ENCODE measurements at regions not wholly inside any gene's neighbourhood (a gene's known extent, or its start where the extent isn't known, plus 50 kb on each side); places are given as distances from the start of the nearest gene placed in this dataset.

GRCh38 chr11:128342511-128343134, 244.7 kb downstream of the ETS1 start:
- Histone ChIP-seq H3K4me3 (ENCODE audit: low read length) (no peak overlapping the region), H2AFZ (ENCODE audit: low read depth, low read length) (peak overlapping the region; percentile 81)

GRCh38 chr11:128341280-128342248, 245.8 kb downstream of the ETS1 start:
- Histone ChIP-seq H3K9me3 (ENCODE audit: insufficient read depth, low read length) (no peaks in the 10 kb centered on the region), H3K27me3 (ENCODE audit: low read depth, low read length) (no peaks in the 10 kb centered on the region), H3K4me2 (ENCODE audit: low read length) (peak overlapping the region; percentile 25; the same call in 1 of the 2 replicates), H3K4me3 (ENCODE audit: low read length) (no peak overlapping the region), H3K79me2 (ENCODE audit: low read length) (no peaks in the 10 kb centered on the region), H3K4me1 (ENCODE audit: low read length) (peaks cover 29% of the 10 kb centered on the region), H3K9ac (ENCODE audit: low read length) (no peak overlapping the region), H3K36me3 (replicated peaks; ENCODE audit: low read depth, low read length) (no peaks in the 10 kb centered on the region), H2AFZ (ENCODE audit: low read depth, low read length) (peak overlapping the region; percentile 44; the same call in 1 of the 2 replicates), H4K20me1 (ENCODE audit: insufficient read depth, low read length) (no peaks in the 10 kb centered on the region), H3K27ac (ENCODE audit: low read length) (no peak overlapping the region)
- TF ChIP-seq CTCF (IDR thresholded peaks at IDR 0.05; ENCODE audit: low read depth, low read length) (no peak), EZH2phosphoT487 (IDR thresholded peaks at IDR 0.05; ENCODE audit: low read depth) (no peak)

More at GRCh38 chr11:128342511-128343134, 244.7 kb downstream of the ETS1 start:
- Histone ChIP-seq H3K4me2 (ENCODE audit: low read length) (peak overlapping the region; percentile 55), H3K27me3 (ENCODE audit: low read depth, low read length) (no peaks in the 10 kb centered on the region), H4K20me1 (ENCODE audit: insufficient read depth, low read length) (no peaks in the 10 kb centered on the region), H3K27ac (ENCODE audit: low read length) (peak overlapping the region; percentile 55), H3K36me3 (replicated peaks; ENCODE audit: low read depth, low read length) (no peaks in the 10 kb centered on the region), H3K9ac (ENCODE audit: low read length) (peak overlapping the region; percentile 42), H3K9me3 (ENCODE audit: insufficient read depth, low read length) (no peaks in the 10 kb centered on the region), H3K79me2 (ENCODE audit: low read length) (no peaks in the 10 kb centered on the region), H3K4me1 (ENCODE audit: low read length) (peaks cover 29% of the 10 kb centered on the region)
- no peak for TF ChIP-seq EZH2phosphoT487 (IDR thresholded peaks at IDR 0.05; ENCODE audit: low read depth)
- no peak for TF ChIP-seq CTCF (IDR thresholded peaks at IDR 0.05; ENCODE audit: low read depth, low read length)

GRCh38 chr11:128339792-128340191, 247.6 kb downstream of the ETS1 start:
- H3K79me2 ChIP-seq (ENCODE audit: low read length), result no peaks in the 10 kb centered on the region
- no peak overlapping the region for H3K27ac ChIP-seq (ENCODE audit: low read length)
- H3K27me3 ChIP-seq (ENCODE audit: low read depth, low read length), result no peaks in the 10 kb centered on the region
- TF ChIP-seq CTCF (IDR thresholded peaks at IDR 0.05; ENCODE audit: low read depth, low read length), result no peak
- TF ChIP-seq EZH2phosphoT487 (IDR thresholded peaks at IDR 0.05; ENCODE audit: low read depth), result no peak
- no peak overlapping the region for H3K4me2 ChIP-seq (ENCODE audit: low read length)
- H3K4me1 ChIP-seq (ENCODE audit: low read length), result peaks cover 29% of the 10 kb centered on the region
- H4K20me1 ChIP-seq (ENCODE audit: insufficient read depth, low read length), result no peaks in the 10 kb centered on the region
- no peak overlapping the region for H2AFZ ChIP-seq (ENCODE audit: low read depth, low read length)
- no peaks in the 10 kb centered on the region for H3K36me3 ChIP-seq (replicated peaks; ENCODE audit: low read depth, low read length)
- H3K4me3 ChIP-seq (ENCODE audit: low read length), result no peak overlapping the region
- H3K9me3 ChIP-seq (ENCODE audit: insufficient read depth, low read length), result no peaks in the 10 kb centered on the region
- H3K9ac ChIP-seq (ENCODE audit: low read length), result no peak overlapping the region

- Histone ChIP-seq H3K27ac (ENCODE audit: low read length) (no peak overlapping the region), H3K9ac (ENCODE audit: low read length) (no peak overlapping the region), H3K27me3 (ENCODE audit: low read depth, low read length) (no peaks in the 10 kb centered on the region), H3K4me1 (ENCODE audit: low read length) (peaks cover 25% of the 10 kb centered on the region), H3K36me3 (replicated peaks; ENCODE audit: low read depth, low read length) (no peaks in the 10 kb centered on the region), H3K9me3 (ENCODE audit: insufficient read depth, low read length) (no peaks in the 10 kb centered on the region), H3K4me3 (ENCODE audit: low read length) (no peak overlapping the region), H3K79me2 (ENCODE audit: low read length) (no peaks in the 10 kb centered on the region), H4K20me1 (ENCODE audit: insufficient read depth, low read length) (no peaks in the 10 kb centered on the region), H2AFZ (ENCODE audit: low read depth, low read length) (no peak overlapping the region), H3K4me2 (ENCODE audit: low read length) (no peak overlapping the region)
- TF ChIP-seq CTCF (IDR thresholded peaks at IDR 0.05; ENCODE audit: low read depth, low read length) (no peak), EZH2phosphoT487 (IDR thresholded peaks at IDR 0.05; ENCODE audit: low read depth) (no peak)
Observed at GRCh38 chr11:128338811-128339210, 248.5 kb downstream of the ETS1 start.

All from OCI-LY3 (cell line).